Esophagus squamous epithelium (tissue), 5 donors: ENCODE measurements at regions not wholly inside any gene's neighbourhood (a gene's known extent, or its start where the extent isn't known, plus 50 kb on each side); places are given as distances from the start of the nearest gene placed in this dataset.

Experiments
- DNase-seq: peaks from one replicate; lab custom pipeline; 2025; lab: John Stamatoyannopoulos, UW
- H3K27ac ChIP-seq, 4 donors: fragments of 200-600 bp; sonication (generic); one replicate each; pipeline ENCODE4 v1.5.1; 2016 to 2019; ENCODE audit warnings: mild to moderate bottlenecking in 1 of 4
- H3K27me3 ChIP-seq, 4 donors: fragments of 200-600 bp; sonication (generic); 1 replicate in 3 of 4; 2 replicates in 1 of 4; pipeline versions ENCODE4 v1.5.1 to v1.6.0; 2017 to 2021; ENCODE audit warnings: antibody characterized with exemption in 1 of 4
- H3K36me3 ChIP-seq, 3 donors: fragments of 200-600 bp; sonication (generic); one replicate each; pipeline ENCODE4 v1.5.1; 2016 to 2019
- H3K4me1 ChIP-seq, 3 donors: fragments of 200-600 bp; sonication (generic); one replicate each; pipeline ENCODE4 v1.5.1; 2017 to 2019
- H3K4me3 ChIP-seq, 4 donors: fragments of 200-600 bp; sonication (generic); 1 replicate in 3 of 4; 2 replicates in 1 of 4; pipeline ENCODE4 v1.5.1; 2016 to 2019; ENCODE audit warnings: mild to moderate bottlenecking in 2 of 4, moderate library complexity in 1 of 4
- H3K9me3 ChIP-seq, 3 donors: fragments of 200-600 bp; sonication (generic); one replicate each; pipeline ENCODE4 v1.5.1; 2016 to 2019
- CTCF ChIP-seq, 6 experiments: fragments of 450-650 bp in 4 of 6; fragments of 200-600 bp in 2 of 6; sonication (generic) in 2 of 6; IDR thresholded peaks; one replicate each; pipeline ENCODE4 v1.5.1; 2016 to 2019; ENCODE audit warnings: antibody characterized with exemption in 6 of 6, mild to moderate bottlenecking in 4 of 6, moderate library complexity in 4 of 6
- POLR2A ChIP-seq, 4 donors: fragments of 450-650 bp; IDR thresholded peaks; one replicate each; pipeline ENCODE4 v1.6.1; 2017; ENCODE audit warnings: antibody characterized with exemption in 4 of 4, mild to moderate bottlenecking in 4 of 4, moderate library complexity in 3 of 4
- WGBS, 2 donors: methylation state at CpG; one replicate each; pipeline ENCODE4 v1.1.5; 2018; 5-methylcytosine and 5-hydroxymethylcytosine counted together
- intact Hi-C: fragments of 100-400 bp; cut with DNase I; formaldehyde crosslinking; loops from one replicate; pipeline ENCODE4 v1.15.0; 2022
- donor health status: DM: yes; HTN: yes; CAD: no.

- intact Hi-C loops: no loop called here
- Histone ChIP-seq H3K36me3 (no peaks in the 10 kb centered on the region), H3K9me3 (peaks cover 0 to 1% (median 0%) of the 10 kb centered on the region in 3 donors), H3K4me1 (peaks cover 0 to 7% (median 3%) of the 10 kb centered on the region in 3 donors), H3K4me3 (no peak overlapping the region), H3K27me3 (no peaks in the 10 kb centered on the region), H3K27ac (no peak overlapping the region)
- DNase-seq: no peak
- WGBS, 2 donors: 83 to 86% methylated on average over 3 of the region's 3 CpGs
- TF ChIP-seq CTCF (IDR thresholded peaks at IDR 0.05): no peak
- no peak for TF ChIP-seq POLR2A (IDR thresholded peaks at IDR 0.05)
These were observed 389.3 kb downstream of the BMP4 start for GRCh38 chr14:53567236-53567780.

DNA sequence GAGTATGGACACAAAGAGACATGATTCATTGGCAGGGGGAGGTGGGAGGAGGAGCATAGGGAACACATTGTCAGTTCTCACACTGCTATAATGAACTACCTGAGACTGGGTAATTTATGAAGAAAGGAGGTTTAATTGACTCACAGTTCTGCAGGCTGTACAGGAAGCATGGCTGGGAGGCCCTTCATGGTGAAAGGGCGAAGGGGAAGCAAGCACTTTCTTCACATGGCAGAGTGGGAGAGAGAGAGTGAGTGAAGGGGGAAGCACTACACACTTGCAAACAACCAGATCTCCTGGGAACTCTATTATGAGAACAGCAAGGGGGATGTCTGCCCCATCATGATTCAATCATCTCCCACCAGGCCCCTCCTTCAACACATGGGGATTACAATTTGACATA lies 391.8 kb downstream of the BMP4 start:
- intact Hi-C loops: no loop called here
- 86 to 93% methylated on average over 1 of the region's 1 CpG for WGBS, 2 donors
- no peak for DNase-seq
- Histone ChIP-seq H3K36me3 (no peaks in the 10 kb centered on the region), H3K4me3 (no peak overlapping the region), H3K27me3 (no peaks in the 10 kb centered on the region), H3K4me1 (no peaks in the 10 kb centered on the region), H3K27ac (no peak overlapping the region), H3K9me3 (peaks cover 0 to 5% (median 0%) of the 10 kb centered on the region in 3 donors)
- no peak for TF ChIP-seq CTCF (IDR thresholded peaks at IDR 0.05)
- no peak for TF ChIP-seq POLR2A (IDR thresholded peaks at IDR 0.05)

DNA sequence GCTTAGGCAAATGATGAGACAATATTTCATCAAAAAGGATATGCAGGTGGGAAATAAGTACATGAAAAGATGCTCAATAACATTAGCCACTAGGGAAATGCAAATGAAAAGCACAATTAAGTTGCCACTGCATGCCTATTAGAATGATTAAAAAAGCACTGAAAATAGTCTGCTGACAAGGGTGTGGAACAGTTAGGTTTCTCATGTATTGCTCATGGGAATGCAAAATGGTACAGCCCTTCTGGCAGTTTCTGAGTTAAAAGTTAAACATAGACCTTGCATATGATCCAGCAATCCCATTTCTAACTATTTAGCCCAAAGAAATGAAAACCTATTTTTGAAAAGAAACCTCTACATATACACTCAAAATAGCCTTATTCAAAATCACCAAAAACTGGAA lies 393.0 kb downstream of the BMP4 start:
- Histone ChIP-seq H3K27me3 (no peaks in the 10 kb centered on the region), H3K4me3 (no peak overlapping the region), H3K4me1 (no peaks in the 10 kb centered on the region), H3K36me3 (no peaks in the 10 kb centered on the region), H3K9me3 (peaks cover 0 to 5% (median 0%) of the 10 kb centered on the region in 3 donors), H3K27ac (no peak overlapping the region)
- intact Hi-C loops: no loop called here
- no peak for DNase-seq
- TF ChIP-seq POLR2A (IDR thresholded peaks at IDR 0.05) (no peak), CTCF (IDR thresholded peaks at IDR 0.05) (no peak)

- 80 to 85% methylated on average over 4 of the region's 4 CpGs for WGBS, 2 donors
- TF ChIP-seq CTCF (IDR thresholded peaks at IDR 0.05) (no peak), POLR2A (IDR thresholded peaks at IDR 0.05) (no peak)
- Histone ChIP-seq H3K4me3 (no peak overlapping the region), H3K4me1 (no peaks in the 10 kb centered on the region), H3K27ac (no peak overlapping the region), H3K9me3 (no peaks in the 10 kb centered on the region), H3K27me3 (no peaks in the 10 kb centered on the region), H3K36me3 (no peaks in the 10 kb centered on the region)
- DNase-seq: no peak
- intact Hi-C loops: no loop called here
These were observed 400.1 kb upstream of the DDHD1 start for GRCh38 chr14:53553221-53553620.

DNA sequence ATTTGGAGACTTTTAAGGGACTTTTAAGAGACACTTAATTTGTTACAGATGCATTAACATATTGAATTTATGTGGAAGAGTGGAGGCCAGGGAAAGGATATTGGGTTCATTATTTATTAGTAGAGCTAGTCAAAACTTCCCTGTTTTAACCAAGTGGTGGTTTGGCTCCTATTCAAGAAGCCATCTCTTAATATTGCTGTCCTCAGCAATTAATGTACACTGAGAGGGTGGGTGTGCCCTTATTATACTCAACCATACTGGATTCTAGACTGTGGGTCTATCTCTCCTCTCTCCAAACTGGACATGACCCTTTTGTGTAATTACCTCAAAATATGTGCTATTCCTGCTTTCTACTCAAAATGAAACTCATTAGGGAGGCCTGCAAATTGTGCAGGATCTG lies 398.7 kb upstream of the DDHD1 start:
- no peak overlapping the region for H3K4me3 ChIP-seq
- no peak for DNase-seq
- H3K9me3 ChIP-seq: no peaks in the 10 kb centered on the region
- H3K27me3 ChIP-seq: no peaks in the 10 kb centered on the region
- H3K4me1 ChIP-seq: no peaks in the 10 kb centered on the region
- intact Hi-C loops: no loop called here
- no peak overlapping the region for H3K27ac ChIP-seq
- no peaks in the 10 kb centered on the region for H3K36me3 ChIP-seq
- TF ChIP-seq POLR2A (IDR thresholded peaks at IDR 0.05) (no peak), CTCF (IDR thresholded peaks at IDR 0.05) (no peak)
